GM23248 (cell line): ENCODE measurements at regions not wholly inside any gene's neighbourhood (a gene's known extent, or its start where the extent isn't known, plus 50 kb on each side); places are given as distances from the start of the nearest gene placed in this dataset.

Experiments
- EZH2 ChIP-seq: fragments of 200-600 bp; sonication (generic); IDR thresholded peaks from 2 replicates; pipeline ENCODE4 v1.6.1; 2018; ENCODE audit warnings: antibody characterized with exemption, mild to moderate bottlenecking; ENCODE audit not compliant: insufficient read depth, poor library complexity, severe bottlenecking
- EZH2phosphoT487 ChIP-seq: fragments of 200-600 bp; sonication (generic); IDR thresholded peaks from 2 replicates; pipeline ENCODE4 v1.6.1; 2018; ENCODE audit warnings: antibody characterized with exemption, moderate library complexity, mild to moderate bottlenecking, low read depth; ENCODE audit not compliant: insufficient read depth

- TF ChIP-seq EZH2phosphoT487 (no peak), EZH2 (no peak)
Observed at GRCh38 chr3:124276539-124277143, 284.7 kb upstream of the ROPN1 start.
